ENCODE measurements at regions not wholly inside any gene's neighbourhood (a gene's known extent, or its start where the extent isn't known, plus 50 kb on each side); places are given as distances from the start of the nearest gene placed in this dataset.

DNA sequence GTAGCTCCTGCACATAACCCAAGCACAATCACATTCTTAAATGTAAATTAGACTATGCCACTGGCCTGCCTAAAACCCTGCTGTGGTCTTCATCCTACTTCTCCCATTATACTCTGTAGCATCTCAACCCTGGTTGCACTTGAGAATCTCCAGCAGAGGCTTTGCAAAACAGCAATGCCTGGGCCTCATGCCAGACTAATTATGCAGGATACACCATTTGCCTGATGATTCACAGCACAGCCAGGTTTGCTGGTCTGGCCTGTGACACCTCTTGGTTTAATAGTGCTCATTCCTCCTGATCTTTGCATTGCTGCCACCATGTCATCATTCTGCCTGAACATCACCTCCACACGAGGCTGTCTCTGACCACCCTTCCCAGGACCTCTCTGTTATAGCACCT, 491.9 kb upstream of the TOM1L1 start:
- TF ChIP-seq, protein P1, sequence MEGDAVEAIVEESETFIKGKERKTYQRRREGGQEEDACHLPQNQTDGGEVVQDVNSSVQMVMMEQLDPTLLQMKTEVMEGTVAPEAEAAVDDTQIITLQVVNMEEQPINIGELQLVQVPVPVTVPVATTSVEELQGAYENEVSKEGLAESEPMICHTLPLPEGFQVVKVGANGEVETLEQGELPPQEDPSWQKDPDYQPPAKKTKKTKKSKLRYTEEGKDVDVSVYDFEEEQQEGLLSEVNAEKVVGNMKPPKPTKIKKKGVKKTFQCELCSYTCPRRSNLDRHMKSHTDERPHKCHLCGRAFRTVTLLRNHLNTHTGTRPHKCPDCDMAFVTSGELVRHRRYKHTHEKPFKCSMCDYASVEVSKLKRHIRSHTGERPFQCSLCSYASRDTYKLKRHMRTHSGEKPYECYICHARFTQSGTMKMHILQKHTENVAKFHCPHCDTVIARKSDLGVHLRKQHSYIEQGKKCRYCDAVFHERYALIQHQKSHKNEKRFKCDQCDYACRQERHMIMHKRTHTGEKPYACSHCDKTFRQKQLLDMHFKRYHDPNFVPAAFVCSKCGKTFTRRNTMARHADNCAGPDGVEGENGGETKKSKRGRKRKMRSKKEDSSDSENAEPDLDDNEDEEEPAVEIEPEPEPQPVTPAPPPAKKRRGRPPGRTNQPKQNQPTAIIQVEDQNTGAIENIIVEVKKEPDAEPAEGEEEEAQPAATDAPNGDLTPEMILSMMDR (IDR thresholded peaks at IDR 0.05; ENCODE audit: low read depth, low read length, missing input control) = no peak
- no peak for TF ChIP-seq FOXA1 (IDR thresholded peaks at IDR 0.05)
- TF ChIP-seq JUND (IDR thresholded peaks at IDR 0.05) = no peak
- TF ChIP-seq, protein P2, sequence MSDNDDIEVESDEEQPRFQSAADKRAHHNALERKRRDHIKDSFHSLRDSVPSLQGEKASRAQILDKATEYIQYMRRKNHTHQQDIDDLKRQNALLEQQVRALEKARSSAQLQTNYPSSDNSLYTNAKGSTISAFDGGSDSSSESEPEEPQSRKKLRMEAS (IDR thresholded peaks at IDR 0.05) = no peak
- TF ChIP-seq, protein P3, sequence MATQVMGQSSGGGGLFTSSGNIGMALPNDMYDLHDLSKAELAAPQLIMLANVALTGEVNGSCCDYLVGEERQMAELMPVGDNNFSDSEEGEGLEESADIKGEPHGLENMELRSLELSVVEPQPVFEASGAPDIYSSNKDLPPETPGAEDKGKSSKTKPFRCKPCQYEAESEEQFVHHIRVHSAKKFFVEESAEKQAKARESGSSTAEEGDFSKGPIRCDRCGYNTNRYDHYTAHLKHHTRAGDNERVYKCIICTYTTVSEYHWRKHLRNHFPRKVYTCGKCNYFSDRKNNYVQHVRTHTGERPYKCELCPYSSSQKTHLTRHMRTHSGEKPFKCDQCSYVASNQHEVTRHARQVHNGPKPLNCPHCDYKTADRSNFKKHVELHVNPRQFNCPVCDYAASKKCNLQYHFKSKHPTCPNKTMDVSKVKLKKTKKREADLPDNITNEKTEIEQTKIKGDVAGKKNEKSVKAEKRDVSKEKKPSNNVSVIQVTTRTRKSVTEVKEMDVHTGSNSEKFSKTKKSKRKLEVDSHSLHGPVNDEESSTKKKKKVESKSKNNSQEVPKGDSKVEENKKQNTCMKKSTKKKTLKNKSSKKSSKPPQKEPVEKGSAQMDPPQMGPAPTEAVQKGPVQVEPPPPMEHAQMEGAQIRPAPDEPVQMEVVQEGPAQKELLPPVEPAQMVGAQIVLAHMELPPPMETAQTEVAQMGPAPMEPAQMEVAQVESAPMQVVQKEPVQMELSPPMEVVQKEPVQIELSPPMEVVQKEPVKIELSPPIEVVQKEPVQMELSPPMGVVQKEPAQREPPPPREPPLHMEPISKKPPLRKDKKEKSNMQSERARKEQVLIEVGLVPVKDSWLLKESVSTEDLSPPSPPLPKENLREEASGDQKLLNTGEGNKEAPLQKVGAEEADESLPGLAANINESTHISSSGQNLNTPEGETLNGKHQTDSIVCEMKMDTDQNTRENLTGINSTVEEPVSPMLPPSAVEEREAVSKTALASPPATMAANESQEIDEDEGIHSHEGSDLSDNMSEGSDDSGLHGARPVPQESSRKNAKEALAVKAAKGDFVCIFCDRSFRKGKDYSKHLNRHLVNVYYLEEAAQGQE (IDR thresholded peaks at IDR 0.05) = no peak

Measured in liver (tissue), 3 donors.